ENCODE measurements at regions not wholly inside any gene's neighbourhood (a gene's known extent, or its start where the extent isn't known, plus 50 kb on each side); places are given as distances from the start of the nearest gene placed in this dataset.

GRCh38 chr5:158381614-158382160 is 522.7 kb upstream of the CLINT1 start:
- no peak for TF ChIP-seq CTCF (conservative IDR thresholded peaks at IDR 0.05 in 1 of 2, IDR thresholded peaks at IDR 0.05 in 1 of 2; ENCODE audit: low read depth in 1 of 2, low read length in 2 of 2)
- TF ChIP-seq EZH2 (IDR thresholded peaks at IDR 0.05; ENCODE audit: low read length, missing control alignments), result no peak
